Lower leg skin (tissue), 3 donors: ENCODE measurements at regions not wholly inside any gene's neighbourhood (a gene's known extent, or its start where the extent isn't known, plus 50 kb on each side); places are given as distances from the start of the nearest gene placed in this dataset.

Experiments
- POLR2A ChIP-seq, 2 donors: fragments of 450-650 bp; IDR thresholded peaks; one replicate each; pipeline ENCODE4 v1.6.1; 2016 to 2017; ENCODE audit warnings: antibody characterized with exemption in 2 of 2, mild to moderate bottlenecking in 1 of 2, moderate library complexity in 1 of 2
- TF ChIP-seq, protein P1 (sequence below), 3 donors: fragments of 450-650 bp; IDR thresholded peaks; one replicate each; pipeline ENCODE4 v1.5.1; 2016; ENCODE audit warnings: antibody characterized with exemption in 3 of 3, mild to moderate bottlenecking in 3 of 3, moderate library complexity in 2 of 3

DNA sequence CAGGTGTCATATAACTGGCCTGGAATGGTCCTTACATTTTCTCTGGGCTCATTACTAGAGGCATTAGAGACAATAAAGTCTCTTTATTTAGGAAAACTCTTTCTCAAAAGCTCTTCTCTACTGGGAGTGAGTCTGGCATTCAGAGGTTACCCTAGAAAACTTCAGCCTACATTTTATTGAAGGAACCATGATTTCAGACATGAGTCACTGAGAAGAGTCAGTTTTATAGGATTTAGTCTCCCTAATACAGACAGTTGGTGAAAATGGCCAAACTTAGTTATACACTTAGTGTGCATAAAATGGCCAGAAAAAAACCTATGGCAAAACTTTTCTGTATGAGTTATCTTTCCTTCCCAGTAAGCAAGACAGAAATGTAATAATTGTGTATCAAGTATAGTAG lies 689.4 kb downstream of the ZEB2 start:
- TF ChIP-seq, protein P1, sequence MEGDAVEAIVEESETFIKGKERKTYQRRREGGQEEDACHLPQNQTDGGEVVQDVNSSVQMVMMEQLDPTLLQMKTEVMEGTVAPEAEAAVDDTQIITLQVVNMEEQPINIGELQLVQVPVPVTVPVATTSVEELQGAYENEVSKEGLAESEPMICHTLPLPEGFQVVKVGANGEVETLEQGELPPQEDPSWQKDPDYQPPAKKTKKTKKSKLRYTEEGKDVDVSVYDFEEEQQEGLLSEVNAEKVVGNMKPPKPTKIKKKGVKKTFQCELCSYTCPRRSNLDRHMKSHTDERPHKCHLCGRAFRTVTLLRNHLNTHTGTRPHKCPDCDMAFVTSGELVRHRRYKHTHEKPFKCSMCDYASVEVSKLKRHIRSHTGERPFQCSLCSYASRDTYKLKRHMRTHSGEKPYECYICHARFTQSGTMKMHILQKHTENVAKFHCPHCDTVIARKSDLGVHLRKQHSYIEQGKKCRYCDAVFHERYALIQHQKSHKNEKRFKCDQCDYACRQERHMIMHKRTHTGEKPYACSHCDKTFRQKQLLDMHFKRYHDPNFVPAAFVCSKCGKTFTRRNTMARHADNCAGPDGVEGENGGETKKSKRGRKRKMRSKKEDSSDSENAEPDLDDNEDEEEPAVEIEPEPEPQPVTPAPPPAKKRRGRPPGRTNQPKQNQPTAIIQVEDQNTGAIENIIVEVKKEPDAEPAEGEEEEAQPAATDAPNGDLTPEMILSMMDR (IDR thresholded peaks at IDR 0.05) = no peak
- TF ChIP-seq POLR2A (IDR thresholded peaks at IDR 0.05) = no peak
